ENCODE measurements at regions not wholly inside any gene's neighbourhood (a gene's known extent, or its start where the extent isn't known, plus 50 kb on each side); places are given as distances from the start of the nearest gene placed in this dataset.
A peak's percentile ranks its signal among the peaks of the same experiment; 100 is the strongest.
"Not testable (repeated sequence)": the region's sequence is repeated elsewhere in the genome, so short reads cannot be mapped to it uniquely, and the experiment has no call there.

DNA sequence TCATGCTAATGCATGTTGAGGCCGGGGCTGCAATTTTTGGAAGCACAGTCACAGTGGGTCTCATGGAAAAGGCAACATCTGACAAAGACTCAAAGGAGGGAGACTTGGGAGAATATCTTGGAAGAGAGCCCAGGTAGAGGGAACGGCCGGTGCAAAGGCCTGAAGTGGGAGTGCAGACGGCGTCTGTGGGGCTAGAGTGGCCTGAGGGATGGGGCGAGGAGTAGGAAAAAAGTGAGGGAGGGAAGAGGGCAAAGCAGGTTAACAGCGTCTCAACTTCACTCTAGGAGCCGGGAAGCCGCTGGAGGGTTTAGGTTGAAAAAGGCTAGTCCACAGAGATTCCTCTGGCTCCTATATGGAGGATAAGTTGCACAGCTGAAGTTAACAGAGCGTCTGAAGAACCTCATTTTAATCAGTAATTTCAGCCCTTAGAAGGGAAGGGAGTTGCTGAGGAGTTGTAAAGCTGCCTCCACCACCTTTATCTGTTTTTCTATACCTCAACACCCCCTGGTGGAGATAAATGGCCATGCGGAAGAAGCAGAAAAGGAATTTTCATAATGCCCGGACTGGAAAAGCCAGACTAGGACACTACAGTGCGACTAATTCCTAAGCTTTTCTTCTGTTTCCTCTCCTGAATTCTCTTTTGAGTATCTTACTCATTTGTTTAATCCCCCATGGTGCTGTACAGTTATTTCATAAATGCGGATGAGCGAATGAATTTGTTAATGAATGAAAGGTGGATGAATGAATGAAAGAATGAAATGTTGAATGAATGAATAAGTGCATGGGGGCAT lies 78.7 kb upstream of the ZNF281 start:
- peak; percentile 93 for TF ChIP-seq CTCF (IDR thresholded peaks at IDR 0.05)
- Mint-ChIP-seq H3K36me3 (ENCODE audit: low read depth) (no peaks in the 10 kb centered on the region), H3K4me1 (ENCODE audit: low read depth) (peaks cover 13% of the 10 kb centered on the region), H3K9me3 (ENCODE audit: low read depth) (no peaks in the 10 kb centered on the region), H3K4me3 (ENCODE audit: unreplicated experiment) (peak overlapping the region; percentile 40), H3K27me3 (ENCODE audit: low read depth) (peaks cover 5% of the 10 kb centered on the region), H3K27ac (ENCODE audit: unreplicated experiment) (peak overlapping the region; percentile 6)
- DNase-seq (ENCODE audit: low spot score): no peak

- DNase-seq (ENCODE audit: low spot score): no peak
- Mint-ChIP-seq H3K9me3 (ENCODE audit: low read depth) (no peaks in the 10 kb centered on the region), H3K4me3 (ENCODE audit: unreplicated experiment) (no peak overlapping the region), H3K4me1 (ENCODE audit: low read depth) (peaks cover 20% of the 10 kb centered on the region), H3K36me3 (ENCODE audit: low read depth) (no peaks in the 10 kb centered on the region), H3K27ac (ENCODE audit: unreplicated experiment) (no peak overlapping the region), H3K27me3 (ENCODE audit: low read depth) (peaks cover 5% of the 10 kb centered on the region)
- no peak for TF ChIP-seq CTCF (IDR thresholded peaks at IDR 0.05)
These were observed 77.8 kb upstream of the ZNF281 start for GRCh38 chr1:200487650-200488049.

DNA sequence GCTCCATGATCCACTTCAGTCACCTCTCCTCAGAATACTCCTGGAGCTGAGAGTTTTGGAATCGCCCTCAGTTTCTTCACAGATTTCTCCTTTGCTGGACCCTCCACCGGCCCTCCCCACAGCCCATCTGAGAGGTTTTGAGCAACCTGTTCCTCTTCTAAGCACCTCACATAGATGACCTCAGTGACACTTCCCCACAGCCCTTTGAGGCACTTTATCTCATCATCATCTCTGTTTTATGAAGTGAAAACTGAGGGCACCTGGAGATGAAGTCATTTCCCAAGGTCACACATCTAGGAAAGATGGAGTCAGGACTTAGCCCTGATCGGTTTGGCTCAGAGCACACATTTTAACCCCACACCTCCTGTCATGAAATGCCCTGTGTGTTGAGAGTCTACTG lies 76.8 kb upstream of the ZNF281 start:
- Mint-ChIP-seq H3K4me3 (ENCODE audit: unreplicated experiment) (no peak overlapping the region), H3K4me1 (ENCODE audit: low read depth) (peaks cover 24% of the 10 kb centered on the region), H3K27me3 (ENCODE audit: low read depth) (peaks cover 5% of the 10 kb centered on the region), H3K27ac (ENCODE audit: unreplicated experiment) (no peak overlapping the region), H3K9me3 (ENCODE audit: low read depth) (no peaks in the 10 kb centered on the region), H3K36me3 (ENCODE audit: low read depth) (no peaks in the 10 kb centered on the region)
- DNase-seq (ENCODE audit: low spot score): no peak
- TF ChIP-seq CTCF (IDR thresholded peaks at IDR 0.05): no peak

- DNase-seq (ENCODE audit: low spot score); H3K4me3 Mint-ChIP-seq (ENCODE audit: unreplicated experiment); H3K27me3 Mint-ChIP-seq (ENCODE audit: low read depth); H3K9me3 Mint-ChIP-seq (ENCODE audit: low read depth); H3K36me3 Mint-ChIP-seq (ENCODE audit: low read depth); H3K27ac Mint-ChIP-seq (ENCODE audit: unreplicated experiment): not testable (repeated sequence)
- H3K4me1 Mint-ChIP-seq (ENCODE audit: low read depth): peaks cover 39% of the 10 kb centered on the region
These were observed 74.7 kb upstream of the ZNF281 start for GRCh38 chr1:200484438-200484946.

GRCh38 chr1:200483491-200484143 lies 73.8 kb upstream of the ZNF281 start:
- H3K27me3 Mint-ChIP-seq (ENCODE audit: low read depth): no peaks in the 10 kb centered on the region
- no peaks in the 10 kb centered on the region for H3K9me3 Mint-ChIP-seq (ENCODE audit: low read depth)
- peak overlapping the region; percentile 27 for H3K4me3 Mint-ChIP-seq (ENCODE audit: unreplicated experiment)
- peak overlapping the region; percentile 86 for H3K27ac Mint-ChIP-seq (ENCODE audit: unreplicated experiment)
- peak; percentile 47 for TF ChIP-seq CTCF (IDR thresholded peaks at IDR 0.05)
- H3K36me3 Mint-ChIP-seq (ENCODE audit: low read depth): no peaks in the 10 kb centered on the region
- no peak for DNase-seq (ENCODE audit: low spot score)
- peaks cover 39% of the 10 kb centered on the region for H3K4me1 Mint-ChIP-seq (ENCODE audit: low read depth)

Data from chondrocyte (in vitro differentiated cells).